PC-9 (cell line): ENCODE measurements at regions not wholly inside any gene's neighbourhood (a gene's known extent, or its start where the extent isn't known, plus 50 kb on each side); places are given as distances from the start of the nearest gene placed in this dataset.

Experiments used
- BruUV-seq: library from RNA; stranded (reverse); fragments of 400-500 nt; replicated peaks from 2 replicates; lab custom pipeline; 2021; lab: Mats Ljungman, UMichigan
- CTCF ChIA-PET: fragments of 300-600 bp; sonication (Branson Sonifier 250); formaldehyde crosslinking; loops from one replicate; lab custom pipeline; 2022; ENCODE audit warnings: antibody characterized with exemption; lab: Charles Lee
- POLR2A ChIA-PET: fragments of 300-600 bp; sonication (Branson Sonifier 250); formaldehyde crosslinking; loops from one replicate; lab custom pipeline; 2022; ENCODE audit warnings: antibody characterized with exemption; ENCODE audit not compliant: unreplicated experiment; lab: Charles Lee
- DNase-seq, 2 experiments: peaks; one replicate each; pipeline versions ENCODE4 v3.0.0 to v3.0.0-alpha.2; 2015 to 2022; ENCODE audit warnings: mixed read lengths in 1 of 2
- H2AFZ ChIP-seq: fragments of 200-600 bp; sonication (generic); 2 replicates; pipeline ENCODE4 v1.8.1; 2017; ENCODE audit warnings: antibody characterized with exemption
- H3F3A ChIP-seq: fragments of 200-600 bp; sonication (generic); 2 replicates; pipeline ENCODE4 v1.8.1; 2017; ENCODE audit warnings: antibody characterized with exemption, mild to moderate bottlenecking, low read depth; ENCODE audit not compliant: insufficient read depth
- H3K27ac ChIP-seq: fragments of 200-600 bp; sonication (generic); 2 replicates; pipeline ENCODE4 v1.6.1; 2016; ENCODE audit warnings: mixed run types
- H3K27me3 ChIP-seq: fragments of 200-600 bp; sonication (generic); 2 replicates; pipeline ENCODE4 v1.6.1; 2016; ENCODE audit warnings: low read depth, mixed run types; ENCODE audit not compliant: insufficient read depth
- H3K36me3 ChIP-seq: fragments of 200-600 bp; sonication (generic); 2 replicates; pipeline ENCODE4 v1.6.1; 2016; ENCODE audit warnings: low read depth, mixed run types
- H3K4me1 ChIP-seq: fragments of 200-600 bp; sonication (generic); replicated peaks from 2 replicates; pipeline ENCODE4 v1.6.1; 2016; ENCODE audit warnings: mixed run types; ENCODE audit not compliant: insufficient read depth
- H3K4me2 ChIP-seq: fragments of 200-600 bp; sonication (generic); 2 replicates; pipeline ENCODE4 v1.6.1; 2017; ENCODE audit warnings: mixed run types
- H3K4me3 ChIP-seq: fragments of 200-600 bp; sonication (generic); 2 replicates; pipeline ENCODE4 v1.6.1; 2016; ENCODE audit warnings: mixed run types
- H3K79me2 ChIP-seq: fragments of 200-600 bp; sonication (generic); 2 replicates; pipeline ENCODE4 v1.6.1; 2017; ENCODE audit warnings: low read depth, mixed run types
- H3K9me2 ChIP-seq: fragments of 200-600 bp; sonication (generic); 2 replicates; pipeline ENCODE4 v1.8.1; 2017; ENCODE audit warnings: mild to moderate bottlenecking; ENCODE audit not compliant: insufficient read depth
- H3K9me3 ChIP-seq: fragments of 200-600 bp; sonication (generic); 2 replicates; pipeline ENCODE4 v1.8.1; 2016; ENCODE audit warnings: low read depth; ENCODE audit not compliant: insufficient read depth
- H4K20me1 ChIP-seq: fragments of 200-600 bp; sonication (generic); 2 replicates; pipeline ENCODE4 v1.8.1; 2017; ENCODE audit not compliant: insufficient read depth
- EZH2 ChIP-seq: fragments of 200-600 bp; sonication (generic); IDR thresholded peaks from 2 replicates; pipeline ENCODE4 v1.8.0; 2017; ENCODE audit warnings: antibody characterized with exemption, low read depth
- intact Hi-C: fragments of 100-400 bp; cut with micrococcal nuclease; formaldehyde crosslinking; loops from one replicate; pipeline ENCODE4 v1.10.0; 2022; ENCODE audit not compliant: unreplicated experiment
- TF ChIP-seq, protein P1 (sequence below): fragments of 200-600 bp; sonication (generic); conservative IDR thresholded peaks from 2 replicates; pipeline ENCODE4 v1.6.1; 2017; ENCODE audit warnings: mixed run types, antibody characterized with exemption, mild to moderate bottlenecking, moderate library complexity

DNA sequence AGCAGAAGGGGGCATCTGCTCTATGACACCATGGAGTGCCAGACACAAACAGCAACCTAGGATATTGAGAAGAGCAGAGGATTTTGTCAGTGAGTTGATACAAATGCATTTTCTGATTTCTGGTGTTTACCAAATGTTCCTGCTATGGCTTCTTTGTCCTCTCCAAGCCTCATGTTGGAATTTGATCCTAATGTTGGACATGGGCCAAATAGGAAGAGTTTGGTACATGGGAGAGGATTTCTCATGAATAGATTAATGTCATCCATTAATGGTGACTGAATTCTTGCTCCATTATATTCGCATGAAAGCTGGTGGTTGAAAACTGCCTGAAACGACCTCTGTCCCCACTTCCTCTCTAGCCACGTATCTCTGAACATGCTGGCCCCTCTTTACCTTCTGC, 1002.2 kb upstream of the FLRT2 start:
- no peak for TF ChIP-seq EZH2
- TF ChIP-seq, protein P1, sequence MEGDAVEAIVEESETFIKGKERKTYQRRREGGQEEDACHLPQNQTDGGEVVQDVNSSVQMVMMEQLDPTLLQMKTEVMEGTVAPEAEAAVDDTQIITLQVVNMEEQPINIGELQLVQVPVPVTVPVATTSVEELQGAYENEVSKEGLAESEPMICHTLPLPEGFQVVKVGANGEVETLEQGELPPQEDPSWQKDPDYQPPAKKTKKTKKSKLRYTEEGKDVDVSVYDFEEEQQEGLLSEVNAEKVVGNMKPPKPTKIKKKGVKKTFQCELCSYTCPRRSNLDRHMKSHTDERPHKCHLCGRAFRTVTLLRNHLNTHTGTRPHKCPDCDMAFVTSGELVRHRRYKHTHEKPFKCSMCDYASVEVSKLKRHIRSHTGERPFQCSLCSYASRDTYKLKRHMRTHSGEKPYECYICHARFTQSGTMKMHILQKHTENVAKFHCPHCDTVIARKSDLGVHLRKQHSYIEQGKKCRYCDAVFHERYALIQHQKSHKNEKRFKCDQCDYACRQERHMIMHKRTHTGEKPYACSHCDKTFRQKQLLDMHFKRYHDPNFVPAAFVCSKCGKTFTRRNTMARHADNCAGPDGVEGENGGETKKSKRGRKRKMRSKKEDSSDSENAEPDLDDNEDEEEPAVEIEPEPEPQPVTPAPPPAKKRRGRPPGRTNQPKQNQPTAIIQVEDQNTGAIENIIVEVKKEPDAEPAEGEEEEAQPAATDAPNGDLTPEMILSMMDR, result no peak
- Histone ChIP-seq H3K79me2 (no peaks in the 10 kb centered on the region), H3K27me3 (no peaks in the 10 kb centered on the region), H4K20me1 (no peaks in the 10 kb centered on the region), H3K9me2 (no peaks in the 10 kb centered on the region), H3K4me2 (no peak overlapping the region), H3K9me3 (no peaks in the 10 kb centered on the region), H3K36me3 (no peaks in the 10 kb centered on the region), H3F3A (no peaks in the 10 kb centered on the region), H3K4me1 (no peaks in the 10 kb centered on the region), H3K27ac (no peak overlapping the region), H3K4me3 (no peak overlapping the region), H2AFZ (no peak overlapping the region)
- no TSS peak for BruUV-seq
- CTCF ChIA-PET, result no interaction called here
- POLR2A ChIA-PET, result no interaction called here
- no peak for DNase-seq
- intact Hi-C loops, result no loop called here

DNA sequence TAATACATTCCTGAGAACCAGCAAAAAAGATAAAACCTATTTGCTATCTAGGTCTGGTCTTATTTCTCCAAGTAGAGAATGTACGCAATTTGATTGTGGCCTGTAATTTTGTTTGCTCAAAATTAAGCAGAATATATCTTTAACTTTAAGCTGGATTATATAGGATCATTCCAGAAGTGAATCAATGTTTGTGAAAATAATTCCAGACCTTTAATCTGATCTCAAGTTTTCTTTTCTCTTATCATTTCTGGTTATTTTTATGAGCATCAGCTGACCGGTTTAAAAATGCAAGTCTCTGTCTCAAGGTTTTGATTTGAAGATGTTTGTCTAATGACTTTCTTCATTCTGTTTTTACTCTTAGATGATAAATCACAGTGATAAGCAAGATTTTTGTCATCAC, 997.9 kb upstream of the FLRT2 start:
- no peak for TF ChIP-seq EZH2
- TF ChIP-seq, protein P1, result no peak
- CTCF ChIA-PET, result no interaction called here
- Histone ChIP-seq H3K4me3 (no peak overlapping the region), H3K27me3 (no peaks in the 10 kb centered on the region), H3K4me2 (no peak overlapping the region), H3F3A (no peaks in the 10 kb centered on the region), H3K4me1 (no peaks in the 10 kb centered on the region), H3K27ac (no peak overlapping the region), H3K36me3 (no peaks in the 10 kb centered on the region), H3K79me2 (no peaks in the 10 kb centered on the region), H3K9me3 (no peaks in the 10 kb centered on the region), H2AFZ (0 out of 2 replicates have a peak overlapping the region, but pooled peaks have one; percentile 43), H4K20me1 (no peaks in the 10 kb centered on the region), H3K9me2 (no peaks in the 10 kb centered on the region)
- no TSS peak for BruUV-seq
- DNase-seq, result no peak
- intact Hi-C loops, result no loop called here
- POLR2A ChIA-PET, result no interaction called here

DNA sequence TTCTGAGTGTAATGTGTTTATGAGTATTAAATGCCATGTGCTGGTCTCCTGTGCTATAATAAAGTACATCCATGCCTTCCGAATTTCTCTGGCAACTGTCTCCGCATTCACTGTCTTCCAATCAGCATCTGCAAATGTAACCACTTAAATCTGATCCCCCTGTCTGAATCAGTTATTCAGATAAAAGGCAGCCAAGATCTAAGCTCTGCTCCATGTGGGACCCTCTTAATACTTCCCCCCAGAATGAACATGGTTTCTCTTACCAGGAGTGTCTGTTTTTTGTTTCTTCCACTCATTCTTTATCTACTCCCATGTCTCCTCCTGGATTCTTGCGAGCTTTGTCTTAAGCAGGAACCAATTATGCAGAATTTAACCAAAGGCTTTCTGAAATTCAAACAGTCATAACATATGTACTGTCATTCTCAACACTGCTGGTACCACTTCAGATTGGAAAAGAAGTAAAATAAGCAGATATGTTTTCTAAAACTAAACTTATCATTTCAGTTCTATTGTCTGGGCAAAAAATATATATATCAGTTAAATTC, 996.7 kb upstream of the FLRT2 start:
- Histone ChIP-seq H3K9me3 (no peaks in the 10 kb centered on the region), H3K36me3 (no peaks in the 10 kb centered on the region), H3K4me1 (no peaks in the 10 kb centered on the region), H3F3A (no peaks in the 10 kb centered on the region), H3K4me2 (no peak overlapping the region), H3K27me3 (no peaks in the 10 kb centered on the region), H3K27ac (no peak overlapping the region), H4K20me1 (no peaks in the 10 kb centered on the region), H3K4me3 (no peak overlapping the region), H2AFZ (no peak overlapping the region), H3K9me2 (no peaks in the 10 kb centered on the region), H3K79me2 (no peaks in the 10 kb centered on the region)
- ChIA-PET POLR2A (no interaction called here), CTCF (no interaction called here)
- intact Hi-C loops, result no loop called here
- no peak for DNase-seq
- no TSS peak for BruUV-seq
- TF ChIP-seq, protein P1, result no peak
- no peak for TF ChIP-seq EZH2
